ENCODE measurements at regions not wholly inside any gene's neighbourhood (a gene's known extent, or its start where the extent isn't known, plus 50 kb on each side); places are given as distances from the start of the nearest gene placed in this dataset.

- intact Hi-C loops (cut with micrococcal nuclease; ENCODE audit: unreplicated experiment), result no loop called here
- no peak overlapping the region for H2AFZ ChIP-seq
- no peaks in the 10 kb centered on the region for H3K79me2 ChIP-seq (ENCODE audit: low read depth)
- no peak overlapping the region for H3K4me2 ChIP-seq
- H4K20me1 ChIP-seq (ENCODE audit: insufficient read depth), result no peaks in the 10 kb centered on the region
- ChIA-PET CTCF (no interaction called here), POLR2A (ENCODE audit: unreplicated experiment) (no interaction called here)
- BruUV-seq (replicated peaks), result no TSS peak
- no peaks in the 10 kb centered on the region for H3K9me3 ChIP-seq (ENCODE audit: insufficient read depth, low read depth)
- no peak overlapping the region for H3K27ac ChIP-seq
- DNase-seq, result no peak
- no peak overlapping the region for H3K4me3 ChIP-seq
- H3K9me2 ChIP-seq (ENCODE audit: insufficient read depth), result no peaks in the 10 kb centered on the region
- no peaks in the 10 kb centered on the region for H3K27me3 ChIP-seq (ENCODE audit: insufficient read depth, low read depth)
- TF ChIP-seq, protein P1, sequence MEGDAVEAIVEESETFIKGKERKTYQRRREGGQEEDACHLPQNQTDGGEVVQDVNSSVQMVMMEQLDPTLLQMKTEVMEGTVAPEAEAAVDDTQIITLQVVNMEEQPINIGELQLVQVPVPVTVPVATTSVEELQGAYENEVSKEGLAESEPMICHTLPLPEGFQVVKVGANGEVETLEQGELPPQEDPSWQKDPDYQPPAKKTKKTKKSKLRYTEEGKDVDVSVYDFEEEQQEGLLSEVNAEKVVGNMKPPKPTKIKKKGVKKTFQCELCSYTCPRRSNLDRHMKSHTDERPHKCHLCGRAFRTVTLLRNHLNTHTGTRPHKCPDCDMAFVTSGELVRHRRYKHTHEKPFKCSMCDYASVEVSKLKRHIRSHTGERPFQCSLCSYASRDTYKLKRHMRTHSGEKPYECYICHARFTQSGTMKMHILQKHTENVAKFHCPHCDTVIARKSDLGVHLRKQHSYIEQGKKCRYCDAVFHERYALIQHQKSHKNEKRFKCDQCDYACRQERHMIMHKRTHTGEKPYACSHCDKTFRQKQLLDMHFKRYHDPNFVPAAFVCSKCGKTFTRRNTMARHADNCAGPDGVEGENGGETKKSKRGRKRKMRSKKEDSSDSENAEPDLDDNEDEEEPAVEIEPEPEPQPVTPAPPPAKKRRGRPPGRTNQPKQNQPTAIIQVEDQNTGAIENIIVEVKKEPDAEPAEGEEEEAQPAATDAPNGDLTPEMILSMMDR (conservative IDR thresholded peaks at IDR 0.05), result no peak
- TF ChIP-seq EZH2 (IDR thresholded peaks at IDR 0.05; ENCODE audit: low read depth), result no peak
- no peaks in the 10 kb centered on the region for H3K36me3 ChIP-seq (ENCODE audit: low read depth)
- H3F3A ChIP-seq (ENCODE audit: insufficient read depth, low read depth), result peaks cover 2% of the 10 kb centered on the region; the same call in 1 of the 2 replicates
- H3K4me1 ChIP-seq (replicated peaks; ENCODE audit: insufficient read depth), result peaks cover 16% of the 10 kb centered on the region
These were observed 50.0 kb upstream of the ESR1 start for GRCh38 chr6:151757506-151757955.

All from PC-9 (cell line).